DMS79 (cell line): ENCODE measurements at regions not wholly inside any gene's neighbourhood (a gene's known extent, or its start where the extent isn't known, plus 50 kb on each side); places are given as distances from the start of the nearest gene placed in this dataset.
"Not testable (repeated sequence)": the region's sequence is repeated elsewhere in the genome, so short reads cannot be mapped to it uniquely, and the experiment has no call there.

Experiments used
- DNase-seq: peaks from one replicate; lab custom pipeline; 2025; lab: John Stamatoyannopoulos, UW

DNA sequence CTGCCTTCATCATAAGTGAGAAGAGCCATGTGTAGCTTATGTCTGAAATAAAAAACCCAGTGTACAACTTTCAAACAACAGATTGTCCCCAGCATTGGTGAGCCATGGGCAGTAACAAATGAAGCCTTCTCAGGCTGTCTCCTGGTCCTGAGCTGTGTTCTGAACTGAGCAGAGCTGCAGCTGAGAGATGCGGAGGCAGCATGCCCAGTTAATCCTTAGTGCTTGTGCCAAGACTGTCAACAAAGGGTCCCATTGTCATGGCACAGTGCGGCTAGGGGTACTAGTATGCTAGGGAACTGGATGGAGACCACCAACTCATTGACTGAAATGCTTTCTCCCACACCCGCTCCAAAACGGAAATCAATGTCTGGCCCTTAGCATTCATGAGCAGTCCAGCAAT, 154.3 kb downstream of the RMST start:
- DNase-seq = no peak

DNA sequence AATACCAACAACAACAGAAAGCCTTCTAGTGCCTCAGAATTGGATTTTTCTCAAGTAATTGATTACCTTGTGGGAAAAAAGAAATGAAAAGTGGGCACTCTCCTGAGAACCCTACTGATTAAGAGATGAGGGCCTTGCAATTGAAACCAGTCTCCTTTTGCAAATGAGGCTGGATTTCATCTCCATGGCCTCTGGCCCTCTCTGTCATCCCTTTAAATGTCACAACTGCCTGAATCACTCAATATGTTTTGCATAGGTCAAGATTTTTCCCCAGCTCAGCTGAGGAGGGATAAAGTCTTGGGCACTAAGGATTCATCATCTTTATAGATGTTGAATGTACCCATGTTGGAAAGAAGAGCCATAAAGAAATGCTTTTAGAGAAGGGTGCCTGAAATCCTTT, 166.4 kb downstream of the RMST start:
- DNase-seq = no peak

DNA sequence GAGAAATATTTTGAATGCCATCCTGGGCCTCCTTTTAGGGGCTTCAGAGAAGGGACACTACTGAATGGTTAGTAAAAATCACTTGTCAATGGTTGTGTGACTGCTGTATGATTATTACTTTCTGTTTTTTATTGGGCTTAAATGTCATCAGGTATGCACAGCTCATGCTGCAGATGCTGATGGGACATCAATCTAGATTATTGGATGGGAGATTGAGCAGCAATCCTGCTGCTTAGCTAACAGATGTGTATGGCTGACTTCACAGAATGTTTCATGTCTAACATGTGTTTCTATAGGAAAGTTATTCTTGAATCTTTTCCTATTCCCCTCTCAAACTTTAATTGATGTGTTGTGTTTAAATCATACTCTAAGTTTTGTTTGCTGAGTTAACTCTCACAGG, 166.8 kb downstream of the RMST start:
- DNase-seq = no peak

DNA sequence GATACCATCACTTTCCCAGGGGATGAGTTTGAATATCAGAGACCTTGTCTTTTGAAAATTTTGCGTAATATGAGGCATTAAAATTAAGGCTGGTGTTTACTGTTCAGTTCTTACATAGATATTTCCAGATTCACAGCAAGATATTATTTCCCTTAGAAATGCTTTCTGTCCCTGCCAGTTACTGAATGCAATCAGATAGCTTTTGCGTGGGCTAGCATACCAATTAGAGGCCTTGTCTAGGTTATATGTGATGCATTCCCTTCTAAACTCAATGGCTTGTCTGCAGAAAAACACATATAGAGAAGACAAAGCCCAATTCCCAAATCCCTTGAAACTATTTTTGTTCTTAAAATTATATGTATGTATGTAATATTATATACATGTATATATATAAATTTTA, 167.8 kb downstream of the RMST start:
- no peak for DNase-seq

DNA sequence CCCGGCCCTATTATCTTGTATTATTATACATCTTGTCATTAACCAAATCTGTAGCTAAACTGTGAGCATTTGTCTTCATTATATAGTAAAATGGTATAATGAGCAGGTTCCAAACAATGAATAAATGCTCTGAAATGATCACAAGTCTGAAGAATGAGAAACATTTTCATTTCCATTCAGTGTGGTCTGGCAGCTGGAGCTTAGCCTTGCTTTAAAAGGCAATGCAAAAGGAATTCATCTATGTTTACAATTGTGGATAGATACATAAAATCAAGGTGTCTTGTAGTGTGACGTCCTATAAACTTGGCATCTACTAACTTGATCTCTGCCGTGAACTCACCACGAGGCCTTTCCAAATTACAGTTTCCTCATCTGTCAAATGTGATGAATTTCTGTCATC, 168.3 kb downstream of the RMST start:
- DNase-seq = no peak

DNA sequence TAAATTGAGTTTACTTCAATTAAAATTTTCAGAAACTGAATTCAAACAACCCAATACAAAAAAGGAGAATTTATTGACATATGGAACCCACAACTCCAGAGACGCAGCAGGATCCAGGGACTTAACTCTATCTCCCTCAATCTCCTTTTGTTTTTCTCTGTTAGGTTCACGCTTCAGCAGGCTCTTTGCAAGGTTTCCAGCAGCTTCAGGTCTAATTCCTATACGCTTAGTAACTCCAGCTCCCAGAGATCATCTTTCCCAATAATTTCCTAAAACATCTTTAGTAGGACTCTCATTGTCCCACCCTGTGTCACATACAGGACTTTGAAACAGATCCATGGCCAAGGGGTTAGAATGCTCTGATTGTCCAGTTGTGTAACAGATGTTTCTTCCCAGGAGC, 175.2 kb downstream of the RMST start:
- DNase-seq = no peak

DNA sequence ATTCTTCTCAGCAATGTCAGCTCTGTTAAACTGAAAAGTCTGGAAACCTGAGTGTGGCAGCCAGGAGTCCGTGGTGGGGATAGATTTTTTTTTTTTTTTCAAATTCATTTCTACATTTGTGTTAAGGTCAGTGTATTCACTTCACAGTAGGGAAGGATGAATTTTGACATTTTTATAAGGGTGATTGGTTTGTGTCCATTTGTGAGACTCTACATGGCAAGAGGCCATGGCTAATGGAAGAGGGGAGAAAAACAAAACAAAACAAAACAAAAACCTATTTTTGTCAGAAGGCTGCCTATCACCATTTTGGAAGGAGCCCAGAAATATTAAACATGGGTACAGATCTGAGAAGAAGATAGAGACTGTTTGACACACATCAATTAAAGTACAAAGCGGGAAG, 176.1 kb downstream of the RMST start:
- no peak for DNase-seq

DNA sequence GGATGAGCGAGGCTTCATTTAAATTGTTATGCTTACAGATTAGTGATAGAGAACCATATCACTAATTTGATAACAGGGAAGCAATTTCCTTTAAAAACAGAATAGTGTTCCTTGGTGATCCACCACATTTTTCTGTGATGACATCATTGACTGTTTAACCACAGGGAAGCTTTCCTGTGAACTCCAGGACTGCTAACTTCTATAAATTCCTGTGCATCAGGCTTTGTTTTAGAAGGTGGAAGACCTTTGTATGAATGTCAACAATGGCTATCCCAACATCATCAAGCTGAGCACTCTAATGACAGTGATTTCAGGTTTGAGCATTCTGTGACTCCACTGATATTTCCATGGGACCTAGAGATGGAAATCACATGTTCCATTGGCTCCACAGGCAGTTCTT, 177.1 kb downstream of the RMST start:
- DNase-seq = no peak

DNA sequence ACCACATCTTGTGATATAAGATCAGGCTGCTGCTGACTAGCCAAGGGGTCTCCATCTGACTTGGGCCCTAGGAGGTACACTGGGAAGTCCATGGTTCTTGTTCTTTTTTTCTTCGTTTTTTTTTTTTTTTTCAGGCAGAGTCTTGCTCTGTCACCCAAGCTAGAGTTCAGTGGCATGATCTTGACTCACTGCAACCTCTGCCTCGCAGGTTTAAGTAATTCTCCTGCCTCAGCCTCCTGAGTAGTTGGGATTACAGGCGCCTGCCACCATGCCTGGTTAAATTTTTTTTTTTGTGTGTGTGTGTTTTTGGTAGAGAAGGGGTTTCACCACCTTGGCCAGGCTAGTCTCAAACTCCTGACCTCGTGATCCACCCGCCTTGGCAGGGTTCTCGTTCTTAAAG, 178.2 kb downstream of the RMST start:
- no peak for DNase-seq

DNA sequence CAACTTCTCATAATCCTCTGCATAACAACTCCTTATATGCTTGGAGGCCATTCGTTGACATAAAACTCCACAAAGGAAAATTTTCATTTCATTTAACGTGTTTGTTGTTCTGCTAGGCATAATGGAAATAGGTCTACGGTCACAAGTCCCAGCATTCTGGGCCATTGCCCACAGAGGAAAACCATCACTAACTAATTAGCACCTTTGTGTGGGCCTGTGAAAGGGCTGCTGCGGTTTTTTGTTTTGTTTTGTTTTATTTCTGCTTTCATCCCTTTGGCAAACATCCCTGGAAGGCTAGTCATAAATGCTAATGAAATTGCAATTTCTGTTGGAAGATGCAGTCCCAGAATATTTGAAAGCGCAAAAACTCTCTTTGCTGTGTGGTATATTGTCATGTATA, 180.3 kb downstream of the RMST start:
- no peak for DNase-seq

DNA sequence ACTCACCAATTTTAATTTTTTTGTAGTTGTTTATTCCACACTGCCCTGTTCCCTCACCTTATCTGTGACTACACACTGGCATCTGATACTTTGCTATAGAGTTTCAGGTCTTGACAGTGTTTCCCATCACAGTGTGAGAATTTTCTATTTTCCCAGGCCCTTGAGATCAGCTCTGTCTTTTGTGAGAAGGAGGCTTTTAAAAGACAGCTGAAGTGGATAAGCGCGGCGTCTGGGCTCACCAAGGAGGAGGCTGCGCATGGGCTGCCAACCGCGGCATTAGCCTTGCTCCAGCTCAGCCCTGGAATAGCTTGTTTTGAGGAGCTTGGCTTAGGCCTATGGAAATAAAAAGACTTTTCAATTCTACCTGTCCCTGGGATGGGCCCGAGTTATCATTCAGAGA, 181.3 kb downstream of the RMST start:
- DNase-seq = peak; percentile 75

DNA sequence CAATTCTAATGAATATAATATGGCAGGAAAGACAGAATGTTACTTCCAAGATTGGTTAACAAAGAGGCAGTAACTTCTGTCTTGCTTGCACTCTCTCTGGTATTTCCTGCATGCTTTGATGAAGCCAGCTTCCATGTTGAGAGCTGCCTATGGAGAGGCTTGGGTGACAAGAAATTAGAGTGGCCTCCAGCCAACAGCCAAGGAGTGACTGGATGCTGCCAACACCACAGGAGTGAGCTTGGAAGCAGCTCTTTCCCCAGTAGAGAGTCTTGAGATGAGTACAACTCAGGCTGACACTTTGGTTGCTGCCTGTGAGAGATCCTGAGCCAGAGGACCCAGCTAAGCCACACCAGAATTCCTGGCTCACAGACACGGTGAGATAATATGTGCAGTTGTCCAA, 183.1 kb downstream of the RMST start:
- DNase-seq = peak; percentile 7

DNA sequence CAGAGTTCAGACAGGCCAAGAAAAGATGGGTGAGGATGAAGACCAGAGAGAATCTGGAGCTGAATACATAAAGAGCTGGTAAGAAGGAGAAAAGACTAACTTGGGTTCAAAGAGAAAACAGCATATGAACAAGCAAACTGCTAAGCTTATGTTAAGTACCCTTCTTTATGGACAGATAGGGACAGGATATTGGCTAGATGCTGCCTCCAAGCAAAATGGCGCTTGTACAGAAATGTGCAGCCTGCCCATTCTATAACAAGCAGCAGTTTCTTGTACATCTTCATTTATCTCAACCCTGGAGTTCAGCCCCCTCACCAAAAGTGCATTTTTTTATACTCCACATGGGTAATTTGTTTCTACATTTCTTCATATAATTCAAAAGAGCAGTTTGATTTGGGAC, 184.5 kb downstream of the RMST start:
- DNase-seq = no peak

DNA sequence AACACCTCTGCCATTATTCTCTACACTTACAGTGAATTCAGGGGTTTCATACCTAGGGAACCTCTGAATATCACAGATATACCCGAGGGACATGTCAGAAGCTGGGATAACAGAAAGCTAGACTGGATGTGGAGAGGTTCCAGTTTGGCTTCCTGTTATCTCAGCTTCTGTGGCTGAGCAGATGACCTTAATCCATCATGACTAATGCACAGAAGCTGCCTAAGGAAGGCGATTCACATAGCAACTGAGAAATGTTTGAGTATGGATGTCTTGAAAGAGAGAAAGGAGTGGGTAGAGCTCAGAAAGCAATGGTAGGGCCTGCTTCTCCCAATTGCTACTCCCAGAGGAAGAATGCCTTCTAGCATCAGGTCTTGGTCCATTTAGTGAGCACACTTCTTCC, 187.6 kb downstream of the RMST start:
- no peak for DNase-seq

DNA sequence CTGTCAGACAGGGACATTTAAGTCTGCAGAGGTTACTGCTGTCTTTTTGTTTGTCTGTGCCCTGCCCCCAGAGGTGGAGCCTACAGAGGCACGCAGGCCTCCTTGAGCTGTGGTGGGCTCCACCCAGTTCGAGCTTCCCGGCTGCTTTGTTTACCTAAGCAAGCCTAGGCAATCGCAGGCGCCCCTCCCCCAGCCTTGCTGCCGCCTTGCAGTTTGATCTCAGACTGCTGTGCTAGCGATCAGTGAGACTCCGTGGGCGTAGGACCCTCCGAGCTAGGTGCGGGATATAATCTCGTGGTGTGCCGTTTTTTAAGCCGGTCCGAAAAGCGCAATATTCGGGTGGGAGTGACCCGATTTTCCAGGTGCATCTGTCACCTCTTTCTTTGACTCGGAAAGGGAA, 193.9 kb downstream of the RMST start:
- DNase-seq = not testable (repeated sequence)

DNA sequence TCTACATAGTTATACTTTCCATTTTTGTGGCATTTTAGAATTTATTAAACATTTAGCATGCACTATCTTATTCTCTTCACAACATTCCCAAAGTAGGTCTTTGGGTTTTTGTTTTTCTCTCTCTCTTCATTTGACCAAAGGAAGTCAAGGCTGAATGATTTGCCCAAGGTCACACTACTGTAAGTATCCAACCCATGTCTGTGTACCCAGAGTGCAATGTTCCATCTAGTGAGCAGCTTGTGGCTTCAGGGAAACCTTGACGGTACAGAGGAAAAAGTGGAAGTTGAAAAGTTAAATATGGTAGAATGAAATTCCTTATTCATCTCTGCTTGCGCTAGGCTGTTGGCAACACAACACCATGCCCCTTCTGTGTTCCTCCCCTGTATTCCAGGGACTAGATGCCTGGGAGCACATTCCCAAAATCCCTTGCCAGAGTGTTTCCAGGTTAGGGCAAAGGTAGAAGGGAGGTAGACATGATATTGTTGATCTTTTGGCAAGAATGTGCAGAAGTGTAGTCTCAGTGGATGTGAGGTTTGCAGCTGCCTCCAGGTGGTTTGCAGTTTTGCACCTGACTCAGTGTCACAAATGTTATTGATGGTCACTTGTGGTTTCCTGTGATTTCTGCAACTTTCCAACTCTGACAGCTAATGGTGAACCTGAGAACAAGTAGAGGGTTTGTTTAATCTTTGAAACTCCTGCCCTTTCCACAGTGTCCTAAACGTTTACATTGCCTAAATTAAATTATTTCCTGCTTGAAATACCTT, 196.7 kb downstream of the RMST start:
- DNase-seq = no peak

DNA sequence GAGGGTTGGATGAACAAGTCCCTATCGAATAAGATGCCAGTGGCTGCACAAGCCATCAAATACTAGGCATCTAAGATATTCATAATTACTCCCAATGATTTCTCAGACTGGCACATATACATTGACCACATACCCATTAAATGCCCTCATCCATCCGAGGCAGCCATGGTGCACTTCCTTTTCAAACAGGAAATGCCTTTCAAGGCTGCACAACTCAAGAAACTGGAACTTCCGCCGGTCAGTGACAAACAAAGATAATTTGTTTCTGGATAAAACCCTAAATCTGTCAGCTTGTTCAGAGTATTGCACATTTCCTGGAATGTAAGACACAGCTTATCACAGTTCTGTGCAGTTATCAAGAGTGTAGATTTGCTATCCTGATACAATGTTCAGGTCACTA, 203.7 kb downstream of the RMST start:
- DNase-seq = no peak

DNA sequence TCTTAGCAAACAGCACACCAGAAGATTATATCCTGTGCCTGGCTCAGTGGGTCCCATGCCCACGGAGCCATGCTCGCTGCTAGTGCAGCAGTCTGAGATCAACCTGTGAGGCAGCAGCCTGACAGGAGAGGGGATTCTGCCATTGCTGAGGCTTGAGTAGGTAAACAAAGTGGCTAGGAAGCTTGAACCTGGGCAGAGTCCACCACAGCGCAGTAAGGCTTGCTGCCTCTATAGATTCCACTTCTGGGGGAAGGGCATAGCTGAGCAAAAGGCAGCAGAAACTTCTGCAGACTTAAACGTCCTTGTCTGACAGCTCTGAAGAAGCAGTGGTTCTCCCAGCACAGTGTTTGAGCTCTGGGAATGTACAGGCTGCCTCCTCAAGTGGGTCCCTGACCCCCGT, 210.3 kb downstream of the RMST start:
- no peak for DNase-seq

DNA sequence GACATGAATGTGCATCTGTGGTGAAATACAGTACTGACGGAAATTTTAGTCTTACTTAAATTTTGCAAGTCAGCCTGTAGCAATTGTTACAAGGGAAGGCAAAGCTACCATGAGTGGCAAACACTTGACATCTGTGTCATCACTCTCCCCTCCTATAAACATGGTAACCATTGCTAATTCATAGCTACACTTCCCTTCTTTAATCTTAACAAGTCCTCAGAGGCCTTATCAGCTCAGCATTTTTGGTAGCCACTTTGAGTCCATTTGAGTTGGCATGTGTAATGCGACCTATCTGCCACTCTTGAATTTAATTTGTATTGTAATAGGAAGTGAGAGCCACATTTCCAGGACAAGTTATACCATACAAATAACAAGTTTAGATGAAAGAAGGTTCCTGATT, 218.1 kb downstream of the RMST start:
- DNase-seq = no peak

DNA sequence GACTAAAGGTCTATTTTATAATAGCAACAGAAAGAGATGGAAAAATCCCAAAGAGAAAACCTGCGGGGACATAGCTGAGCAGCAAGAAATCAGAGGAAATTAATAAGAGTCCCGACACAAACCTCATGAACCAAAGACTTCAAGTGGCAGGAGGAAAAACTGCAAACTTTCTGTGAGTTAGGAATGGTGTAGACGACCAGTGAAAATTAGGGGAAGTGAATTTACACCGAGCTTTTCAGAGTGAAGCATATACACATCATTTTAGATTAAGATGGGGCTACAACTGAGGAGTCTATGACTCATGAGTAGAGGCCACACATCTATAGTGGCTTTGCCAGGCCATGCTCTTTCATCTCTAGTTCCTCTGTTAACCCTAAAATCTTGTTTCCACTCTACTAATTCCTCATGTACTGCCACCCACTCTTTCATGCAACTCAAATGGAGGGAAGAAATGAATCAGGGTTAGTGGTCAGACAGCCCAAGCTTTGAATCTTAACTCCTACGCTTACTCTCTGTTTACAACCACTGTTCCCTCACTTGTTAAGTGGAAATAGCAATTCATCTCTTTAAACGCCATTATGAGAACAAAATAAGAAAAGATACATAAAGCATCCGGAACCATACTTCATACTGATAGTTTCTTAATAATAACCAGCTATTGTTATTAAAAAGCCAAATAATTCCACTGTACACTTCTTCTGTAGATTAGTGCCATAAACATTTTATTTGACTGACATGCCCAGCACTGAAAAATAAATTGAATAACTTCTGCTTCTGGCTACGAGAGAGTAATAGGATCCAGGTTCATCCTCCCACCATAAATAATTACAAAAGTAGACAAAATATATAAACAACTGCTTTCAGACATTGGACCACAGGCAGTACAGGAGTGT, 219.3 kb downstream of the RMST start:
- DNase-seq = no peak

DNA sequence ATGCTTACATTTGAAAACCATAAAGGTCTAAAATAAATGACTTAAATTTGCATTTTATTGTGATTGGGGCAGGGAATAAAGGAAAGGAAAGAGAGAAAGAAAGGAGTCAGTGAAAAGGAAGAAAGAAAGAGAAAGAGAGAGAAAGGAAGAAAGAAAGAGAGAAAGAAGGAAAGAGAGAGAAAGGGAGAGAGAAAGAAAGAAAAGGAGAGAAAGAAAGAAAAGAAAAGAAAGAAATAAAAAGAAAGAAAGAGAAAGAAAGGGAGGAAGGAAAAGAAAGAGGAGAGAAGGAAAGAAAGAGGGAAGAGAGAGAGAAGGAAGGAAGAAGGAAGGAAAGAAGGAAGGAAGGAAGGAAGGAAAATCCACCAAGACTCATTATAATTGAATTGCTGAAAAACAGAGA, 222.8 kb downstream of the RMST start:
- DNase-seq = no peak

DNA sequence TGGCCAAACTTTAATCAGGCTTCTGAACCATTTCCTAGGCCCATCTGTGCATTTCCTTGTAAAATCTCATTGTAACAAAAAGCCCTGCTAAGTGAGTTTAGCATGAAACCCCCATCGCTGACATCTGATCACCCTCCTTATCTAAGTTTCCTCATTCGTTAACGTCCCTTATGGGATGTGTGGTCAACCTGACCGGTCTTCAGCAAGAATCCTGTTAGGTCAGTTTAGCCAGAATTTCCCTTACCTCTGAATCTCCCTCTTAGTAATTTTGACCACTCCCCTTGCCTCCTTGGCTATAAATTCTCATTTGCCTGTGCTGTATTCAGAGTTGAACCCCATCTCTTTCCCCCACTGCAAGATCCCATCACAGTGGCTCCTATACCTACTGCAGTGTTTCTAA, 239.3 kb downstream of the RMST start:
- DNase-seq = no peak

DNA sequence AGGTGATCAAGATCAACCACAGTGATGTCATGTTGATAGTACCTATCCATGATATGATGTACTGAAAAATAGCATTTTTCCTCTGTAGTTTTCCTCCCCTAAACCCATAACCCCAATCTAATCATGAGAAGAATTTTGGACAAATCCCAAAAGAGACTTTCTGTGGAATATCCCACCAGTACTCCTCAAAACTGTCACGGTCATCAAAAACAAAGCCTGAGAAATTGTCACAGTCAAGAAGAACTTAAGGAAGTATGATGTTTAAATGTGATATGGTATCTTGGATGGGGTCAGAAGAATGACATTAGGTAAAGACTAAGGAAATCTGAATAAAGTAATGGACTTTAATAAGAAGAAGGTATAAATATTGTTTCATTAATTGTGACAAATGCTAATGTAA, 248.8 kb downstream of the RMST start:
- DNase-seq = no peak

DNA sequence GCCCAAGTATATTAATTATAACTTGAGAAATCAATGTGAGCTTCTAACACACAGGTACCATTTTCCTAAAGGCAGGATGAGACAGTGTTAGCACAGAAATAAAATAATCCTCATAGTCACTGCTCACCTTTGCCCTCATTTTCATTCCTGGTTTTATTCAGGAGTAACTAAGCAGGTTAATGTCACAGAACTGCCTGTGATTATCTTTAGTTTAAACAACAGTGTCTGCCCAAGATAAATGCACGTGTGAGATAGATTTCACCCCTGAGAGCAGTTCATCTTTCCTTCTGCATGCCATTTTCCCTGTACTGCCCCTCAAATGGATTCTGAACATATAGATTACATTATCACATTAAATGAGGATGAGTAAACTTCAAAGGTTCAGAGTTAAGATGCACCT, 250.7 kb downstream of the RMST start:
- no peak for DNase-seq
